GM12874 (cell line): ENCODE measurements at regions not wholly inside any gene's neighbourhood (a gene's known extent, or its start where the extent isn't known, plus 50 kb on each side); places are given as distances from the start of the nearest gene placed in this dataset.

Experiments used
- TF ChIP-seq, protein P1 (sequence below): IDR thresholded peaks from 2 replicates; pipeline ENCODE4 v1.5.1; 2011; ENCODE audit warnings: low read depth, mild to moderate bottlenecking, control low read depth, low read length, moderate library complexity; ENCODE audit not compliant: insufficient read depth

DNA sequence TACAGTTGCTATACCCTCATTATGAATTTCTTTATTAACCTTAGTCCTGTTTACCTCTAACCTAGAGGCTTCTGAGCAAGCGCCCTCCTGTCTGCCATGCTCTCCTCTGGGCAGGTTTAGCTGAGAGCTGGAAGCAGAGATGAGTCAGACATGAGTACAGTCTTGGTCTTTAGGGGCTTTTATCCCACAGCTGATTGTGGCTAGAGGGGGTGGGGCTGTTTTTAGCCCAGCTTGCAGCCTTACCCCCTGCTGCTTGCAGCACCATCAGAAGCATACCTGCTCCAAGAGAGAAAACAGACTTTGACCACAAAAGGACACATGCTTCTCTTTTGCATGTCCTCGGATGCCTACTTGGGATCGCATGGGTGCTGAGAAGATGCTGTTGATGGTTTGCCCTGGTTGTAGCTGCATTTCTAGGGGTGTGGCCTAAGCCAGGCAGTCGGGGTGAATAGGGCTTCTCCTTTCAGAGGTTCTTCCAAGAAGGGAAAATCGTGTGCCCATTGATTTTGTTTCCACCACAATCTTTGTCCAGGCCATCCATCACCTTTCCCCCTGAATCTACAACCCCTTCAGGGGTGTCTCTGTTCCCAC lies 115.0 kb upstream of the LGALSL start:
- TF ChIP-seq, protein P1, sequence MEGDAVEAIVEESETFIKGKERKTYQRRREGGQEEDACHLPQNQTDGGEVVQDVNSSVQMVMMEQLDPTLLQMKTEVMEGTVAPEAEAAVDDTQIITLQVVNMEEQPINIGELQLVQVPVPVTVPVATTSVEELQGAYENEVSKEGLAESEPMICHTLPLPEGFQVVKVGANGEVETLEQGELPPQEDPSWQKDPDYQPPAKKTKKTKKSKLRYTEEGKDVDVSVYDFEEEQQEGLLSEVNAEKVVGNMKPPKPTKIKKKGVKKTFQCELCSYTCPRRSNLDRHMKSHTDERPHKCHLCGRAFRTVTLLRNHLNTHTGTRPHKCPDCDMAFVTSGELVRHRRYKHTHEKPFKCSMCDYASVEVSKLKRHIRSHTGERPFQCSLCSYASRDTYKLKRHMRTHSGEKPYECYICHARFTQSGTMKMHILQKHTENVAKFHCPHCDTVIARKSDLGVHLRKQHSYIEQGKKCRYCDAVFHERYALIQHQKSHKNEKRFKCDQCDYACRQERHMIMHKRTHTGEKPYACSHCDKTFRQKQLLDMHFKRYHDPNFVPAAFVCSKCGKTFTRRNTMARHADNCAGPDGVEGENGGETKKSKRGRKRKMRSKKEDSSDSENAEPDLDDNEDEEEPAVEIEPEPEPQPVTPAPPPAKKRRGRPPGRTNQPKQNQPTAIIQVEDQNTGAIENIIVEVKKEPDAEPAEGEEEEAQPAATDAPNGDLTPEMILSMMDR: no peak

DNA sequence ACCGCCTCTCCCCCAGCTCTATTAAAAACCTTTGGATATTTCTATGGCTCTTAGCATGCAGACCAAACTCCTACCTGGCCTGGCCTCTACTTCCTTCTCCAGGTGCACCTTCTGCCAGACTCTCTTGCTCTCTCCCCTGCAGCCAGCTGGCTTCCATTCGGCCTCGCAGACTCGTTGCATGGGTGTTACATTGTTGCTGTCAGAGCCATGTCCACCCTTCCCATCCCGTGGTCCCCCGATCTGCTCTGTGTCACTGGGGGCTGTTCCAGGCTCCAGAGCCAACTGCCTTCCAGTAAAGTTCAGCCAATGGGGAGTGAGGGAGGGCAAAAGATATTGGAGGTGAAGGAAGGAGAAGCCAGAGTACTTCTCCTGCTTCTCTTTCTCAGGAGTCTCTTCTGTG lies 112.5 kb upstream of the LGALSL start:
- TF ChIP-seq, protein P1: no peak

DNA sequence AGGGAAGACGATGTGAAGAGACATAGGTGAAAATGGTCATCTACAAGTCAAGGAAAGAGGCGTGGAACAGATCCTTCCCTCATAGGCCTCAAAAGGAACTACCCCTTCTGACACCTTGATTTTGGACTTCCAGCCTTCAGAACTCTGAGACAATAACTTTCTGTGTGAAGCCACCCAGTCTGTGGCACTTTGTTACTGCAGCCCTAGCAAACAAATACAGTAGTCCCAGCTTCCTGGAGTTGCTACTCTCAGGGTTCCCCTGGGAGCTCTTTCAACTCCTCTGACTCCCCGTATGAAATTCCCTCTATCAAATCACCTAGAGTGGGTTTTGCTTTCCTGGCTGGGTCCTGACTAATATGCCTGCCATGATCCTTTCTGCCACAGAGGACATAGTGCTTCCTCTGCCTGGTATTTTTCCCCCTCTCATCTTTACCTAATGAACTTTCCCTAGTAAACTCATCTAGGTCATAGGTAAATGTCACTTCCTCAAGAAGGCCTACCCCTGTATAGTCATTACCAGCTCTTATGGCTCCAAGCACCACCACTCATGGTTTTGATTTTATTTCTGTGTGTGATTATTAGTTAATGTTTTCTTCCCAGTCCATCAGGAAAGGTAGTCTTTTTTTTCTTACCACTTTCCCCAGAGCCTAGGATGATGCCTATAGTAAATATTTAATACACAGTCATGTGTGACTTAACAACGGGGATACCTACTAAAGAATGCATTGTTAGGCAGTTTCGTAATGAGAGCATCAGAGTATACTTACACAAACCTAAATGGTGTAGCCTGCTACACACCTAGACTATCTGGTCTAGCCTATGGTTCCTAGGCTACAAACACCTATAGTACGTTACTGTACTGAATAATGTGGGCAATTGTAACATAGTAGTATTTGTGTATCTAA lies 111.5 kb upstream of the LGALSL start:
- TF ChIP-seq, protein P1: no peak

DNA sequence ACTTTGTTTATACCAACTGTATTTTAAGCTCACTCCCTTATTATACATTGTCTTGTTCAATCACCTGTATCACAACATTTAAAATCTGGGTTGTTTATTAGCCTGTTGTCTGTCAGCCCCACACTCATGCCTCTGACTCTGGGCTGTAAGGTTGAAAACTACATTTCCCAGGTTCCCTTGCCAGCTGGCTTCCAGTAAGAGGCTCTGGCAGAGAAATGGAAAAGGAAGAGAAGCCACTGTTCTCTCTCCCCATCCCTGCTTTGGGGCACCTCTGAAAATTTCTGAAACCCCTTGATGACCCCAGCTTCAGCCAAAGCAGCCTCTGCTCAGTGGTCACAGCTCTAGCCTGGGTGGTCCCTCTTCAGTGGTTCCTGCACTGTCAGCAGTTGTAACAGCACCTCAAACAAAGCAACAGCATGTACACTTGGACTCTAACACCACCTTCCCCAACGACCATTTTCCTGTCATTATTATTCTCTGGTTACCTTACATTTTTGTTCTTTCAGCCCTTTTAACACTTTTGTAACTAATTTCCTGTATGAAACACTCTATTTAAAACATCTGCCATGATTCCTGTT lies 108.9 kb upstream of the LGALSL start:
- TF ChIP-seq, protein P1: no peak

- TF ChIP-seq, protein P1: no peak
Observed at GRCh38 chr2:64345998-64346397, 108.0 kb upstream of the LGALSL start.

GRCh38 chr2:64348386-64349130 lies 105.4 kb upstream of the LGALSL start:
- TF ChIP-seq, protein P1: no peak

GRCh38 chr2:64349131-64349530 lies 104.8 kb upstream of the LGALSL start:
- TF ChIP-seq, protein P1: no peak
